Fibroblast of villous mesenchyme (primary cell): ENCODE measurements at regions not wholly inside any gene's neighbourhood (a gene's known extent, or its start where the extent isn't known, plus 50 kb on each side); places are given as distances from the start of the nearest gene placed in this dataset.
A peak's percentile ranks its signal among the peaks of the same experiment; 100 is the strongest.

Experiments used
- DNase-seq: peaks from one replicate; pipeline ENCODE4 v3.0.0-alpha.2; 2010; ENCODE audit warnings: low read depth
- H3K4me3 ChIP-seq: 2 replicates; pipeline ENCODE4 v1.5.1; 2011; ENCODE audit warnings: low read depth, mild to moderate bottlenecking, low read length
- TF ChIP-seq, protein P1 (sequence below): IDR thresholded peaks from 2 replicates; pipeline ENCODE4 v1.5.1; 2012; ENCODE audit warnings: low read depth, mild to moderate bottlenecking, low read length; ENCODE audit not compliant: insufficient read depth

DNA sequence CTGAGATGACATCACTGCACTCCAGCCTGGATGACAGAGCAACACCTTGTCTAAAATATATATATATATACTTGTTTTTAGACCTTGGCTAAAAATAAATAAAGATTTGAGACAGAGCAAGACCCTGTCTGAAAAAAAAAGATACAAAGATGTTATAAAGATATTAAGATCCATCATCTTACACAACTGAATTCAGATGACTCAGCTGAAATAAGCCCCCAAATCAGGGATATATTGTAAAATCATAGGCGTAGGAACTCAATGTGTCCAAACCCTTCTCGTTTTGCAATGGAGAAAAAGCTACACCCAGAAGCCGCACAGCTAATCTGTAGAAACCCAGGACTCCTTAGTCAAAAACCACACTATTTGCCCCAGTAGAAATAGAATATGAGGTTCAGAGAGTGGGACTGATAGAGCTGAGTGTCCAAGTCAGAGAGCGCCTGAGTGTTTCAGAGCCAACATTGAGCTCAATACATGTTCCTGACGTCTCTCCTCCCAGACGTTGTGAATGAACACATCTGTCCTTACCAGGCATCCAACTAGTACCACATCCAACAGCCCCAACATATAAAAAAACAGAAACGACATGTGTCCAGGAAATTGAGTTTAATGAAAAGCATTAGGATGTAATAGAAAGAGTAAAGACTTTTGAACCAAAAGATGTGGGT is 207.9 kb upstream of the BLID start:
- H3K4me3 ChIP-seq: no peak overlapping the region
- DNase-seq: no peak
- TF ChIP-seq, protein P1, sequence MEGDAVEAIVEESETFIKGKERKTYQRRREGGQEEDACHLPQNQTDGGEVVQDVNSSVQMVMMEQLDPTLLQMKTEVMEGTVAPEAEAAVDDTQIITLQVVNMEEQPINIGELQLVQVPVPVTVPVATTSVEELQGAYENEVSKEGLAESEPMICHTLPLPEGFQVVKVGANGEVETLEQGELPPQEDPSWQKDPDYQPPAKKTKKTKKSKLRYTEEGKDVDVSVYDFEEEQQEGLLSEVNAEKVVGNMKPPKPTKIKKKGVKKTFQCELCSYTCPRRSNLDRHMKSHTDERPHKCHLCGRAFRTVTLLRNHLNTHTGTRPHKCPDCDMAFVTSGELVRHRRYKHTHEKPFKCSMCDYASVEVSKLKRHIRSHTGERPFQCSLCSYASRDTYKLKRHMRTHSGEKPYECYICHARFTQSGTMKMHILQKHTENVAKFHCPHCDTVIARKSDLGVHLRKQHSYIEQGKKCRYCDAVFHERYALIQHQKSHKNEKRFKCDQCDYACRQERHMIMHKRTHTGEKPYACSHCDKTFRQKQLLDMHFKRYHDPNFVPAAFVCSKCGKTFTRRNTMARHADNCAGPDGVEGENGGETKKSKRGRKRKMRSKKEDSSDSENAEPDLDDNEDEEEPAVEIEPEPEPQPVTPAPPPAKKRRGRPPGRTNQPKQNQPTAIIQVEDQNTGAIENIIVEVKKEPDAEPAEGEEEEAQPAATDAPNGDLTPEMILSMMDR: no peak

DNA sequence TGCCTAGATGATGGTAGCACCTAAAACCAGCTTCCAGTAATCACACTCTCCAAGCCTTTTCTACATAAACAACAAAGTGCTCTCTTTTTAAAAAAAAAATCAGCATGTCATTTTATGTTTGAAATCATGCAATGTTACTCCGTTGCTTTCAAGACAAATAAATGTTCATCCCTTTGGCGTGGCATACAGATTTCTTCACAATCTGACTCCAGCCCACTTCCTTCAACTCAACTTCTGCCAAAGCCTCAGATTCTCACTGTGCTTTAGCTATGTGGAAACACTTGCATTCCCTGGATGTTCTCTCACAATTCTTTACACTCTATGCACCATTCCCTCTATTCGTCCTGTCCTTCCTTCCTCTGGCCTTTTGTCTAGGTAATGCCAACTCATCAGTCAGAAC is 206.3 kb upstream of the BLID start:
- TF ChIP-seq, protein P1: no peak
- peak; percentile 48 for DNase-seq
- H3K4me3 ChIP-seq: no peak overlapping the region

DNA sequence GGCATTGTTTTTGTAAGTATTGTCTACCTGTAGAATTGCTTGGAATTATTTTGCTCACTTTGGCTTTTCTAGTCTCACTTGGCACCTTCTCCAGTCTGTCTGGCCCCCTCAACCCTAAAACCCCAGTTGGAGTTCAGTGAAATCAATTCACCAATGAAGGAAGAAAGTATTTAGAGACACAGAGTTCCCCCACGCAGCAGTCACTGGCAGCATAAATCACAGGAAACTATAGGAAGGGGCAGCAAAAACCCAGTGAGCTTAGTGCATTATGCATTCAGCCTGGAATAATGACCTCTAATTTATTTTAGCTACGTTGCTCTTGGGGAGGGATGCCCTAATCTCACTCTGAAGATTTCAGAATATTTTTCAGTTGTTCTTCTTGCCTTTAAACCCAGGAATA is 204.7 kb upstream of the BLID start:
- no peak overlapping the region for H3K4me3 ChIP-seq
- DNase-seq: no peak
- TF ChIP-seq, protein P1: no peak

DNA sequence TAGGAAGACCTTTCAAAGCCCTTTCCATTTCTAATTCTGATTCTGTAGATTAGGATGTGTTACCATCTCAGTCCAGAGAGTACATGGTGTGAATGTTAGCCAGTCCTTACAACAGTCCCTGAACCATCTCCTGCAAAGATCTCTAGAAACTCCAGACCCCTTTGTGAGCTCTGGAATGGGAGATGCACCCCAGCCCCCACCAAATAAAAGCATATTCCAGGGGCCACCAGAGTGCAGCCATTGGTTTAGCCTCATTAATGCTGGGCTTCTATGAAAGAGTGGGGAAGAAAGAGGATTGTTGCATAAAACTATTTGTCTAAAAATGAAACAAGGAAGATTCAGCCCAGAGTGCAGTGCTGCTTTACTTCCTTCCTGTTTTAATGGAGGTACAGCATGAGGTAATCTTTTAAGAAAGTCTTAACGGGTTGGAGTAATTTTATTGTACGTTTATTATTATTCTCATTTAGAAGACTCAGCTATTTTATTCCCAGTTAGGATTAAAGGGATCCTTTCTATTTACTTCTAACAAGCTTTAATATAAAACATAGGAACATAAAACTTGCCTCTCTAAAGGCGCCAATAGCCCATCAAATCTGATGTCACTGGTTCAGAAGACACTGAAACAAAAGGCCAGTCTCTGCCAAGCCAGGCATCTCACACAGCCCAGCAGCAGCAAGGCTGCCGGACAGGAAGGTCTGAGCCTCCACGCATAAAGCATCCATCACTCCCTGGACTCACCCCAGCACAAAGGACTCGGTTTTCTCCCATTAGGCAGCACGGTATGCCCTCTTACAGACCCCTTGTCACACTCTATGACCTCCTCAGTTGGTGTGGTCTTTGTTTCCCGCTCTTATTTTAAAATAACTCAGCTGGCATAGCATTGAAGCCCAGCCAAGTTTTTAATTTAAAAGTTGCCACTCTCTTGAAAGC is 203.9 kb upstream of the BLID start:
- no peak overlapping the region for H3K4me3 ChIP-seq
- TF ChIP-seq, protein P1: no peak
- DNase-seq: no peak

DNA sequence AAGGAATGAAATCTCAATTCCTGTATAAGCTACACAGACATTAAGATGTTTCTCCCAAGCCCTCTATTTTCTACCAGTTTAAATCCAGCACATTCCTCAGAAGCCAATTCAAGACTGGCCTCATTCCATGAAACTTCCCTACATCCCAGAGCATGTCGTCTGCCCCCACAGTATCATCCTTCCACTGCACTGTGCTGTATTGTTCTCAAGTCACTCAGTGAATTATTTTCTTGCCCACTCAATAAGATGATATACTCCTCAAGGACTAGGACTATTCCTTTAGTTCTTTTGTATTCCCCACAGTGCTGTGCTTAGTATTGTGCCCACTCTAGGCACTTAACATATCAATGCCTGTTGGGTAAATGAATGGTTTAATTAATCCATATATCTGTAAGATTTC is 203.1 kb upstream of the BLID start:
- no peak for DNase-seq
- H3K4me3 ChIP-seq: no peak overlapping the region
- TF ChIP-seq, protein P1: no peak

DNA sequence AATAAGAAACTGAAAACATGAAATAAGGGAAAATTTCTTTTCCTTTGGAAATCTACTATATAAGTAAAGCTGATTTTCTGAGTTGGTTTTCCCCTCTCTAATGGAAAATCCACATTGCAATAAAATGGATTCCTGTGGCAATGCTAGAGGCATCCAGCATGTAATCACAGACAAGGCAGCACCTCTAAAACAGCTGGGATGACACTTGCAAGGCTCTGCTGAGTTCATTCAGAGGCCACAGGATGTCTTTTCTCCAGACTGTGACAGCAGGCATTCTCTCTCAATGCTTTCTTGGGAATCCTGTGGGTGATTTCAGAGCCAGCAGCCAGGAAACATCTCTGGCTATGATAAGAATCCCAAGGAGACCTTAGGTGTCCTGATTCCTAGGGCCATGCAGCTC is 201.3 kb upstream of the BLID start:
- TF ChIP-seq, protein P1: no peak
- H3K4me3 ChIP-seq: no peak overlapping the region
- peak; percentile 89 for DNase-seq
